ENCODE measurements at regions not wholly inside any gene's neighbourhood (a gene's known extent, or its start where the extent isn't known, plus 50 kb on each side); places are given as distances from the start of the nearest gene placed in this dataset.

GRCh38 chr14:101473045-101473729 lies 88.1 kb upstream of the DIO3 start:
- TF ChIP-seq CTCF (IDR thresholded peaks at IDR 0.05; ENCODE audit: low read depth, low read length) (no peak), EZH2phosphoT487 (IDR thresholded peaks at IDR 0.05; ENCODE audit: low read depth) (no peak)

Measured in OCI-LY3 (cell line).